K562 (cell line): ENCODE measurements at regions not wholly inside any gene's neighbourhood (a gene's known extent, or its start where the extent isn't known, plus 50 kb on each side); places are given as distances from the start of the nearest gene placed in this dataset.

Source experiments
- ATAC-seq: fragments of 200-7000 bp; cut with Tn5 transposase; 3 replicates; pipeline ENCODE4 v1.9.1; 2020; ENCODE audit warnings: moderate library complexity
- BruUV-seq: library from RNA; stranded (reverse); fragments of 400-500 nt; replicated peaks from 2 replicates; lab custom pipeline; 2021; lab: Mats Ljungman, UMichigan
- CTCF ChIA-PET: fragments of 300-600 bp; formaldehyde crosslinking; extraction: SDS; loops from one replicate; lab custom pipeline; 2021; ENCODE audit warnings: low intra/inter-chr PET ratio; lab: Yijun Ruan, JAX
- POLR2A ChIA-PET: fragments of 300-600, 350-650 bp; sonication (Branson Sonifier 250); formaldehyde crosslinking; extraction: SDS; loops from one replicate; lab custom pipeline; 2021; ENCODE audit warnings: antibody characterized with exemption, inconsistent platforms; lab: Yijun Ruan, JAX
- DNase-seq, 4 experiments: peaks; one replicate each; pipeline versions ENCODE4 v3.0.0 to v3.0.0-alpha.2; 2011 to 2018; ENCODE audit warnings: low spot score in 3 of 4, mixed read lengths in 3 of 4; ENCODE audit errors: extremely low read depth in 1 of 4
- FAIRE-seq: peaks from 2 replicates; lab custom pipeline; 2011; peaks lifted over from hg19 to GRCh38; lab: Jason Lieb, UNC
- H2AFZ ChIP-seq: 2 replicates; pipeline ENCODE4 v1.6.0; 2011; ENCODE audit warnings: low read depth, low read length, control low read depth, inconsistent platforms
- H3K27ac ChIP-seq: fragments of 200-600 bp; 3 replicates; pipeline ENCODE4 v1.8.0; 2011; ENCODE audit warnings: low read depth, mild to moderate bottlenecking, control low read depth, inconsistent platforms, low read length, moderate library complexity, mixed read lengths; ENCODE audit errors: extremely low read depth
- H3K27me3 ChIP-seq, 2 experiments: fragments of 300-600 bp in 1 of 2; 2 replicates in 1 of 2; 3 replicates in 1 of 2; pipeline versions ENCODE4 v1.6.0 to v1.8.0; 2011; ENCODE audit warnings: inconsistent platforms in 2 of 2, low read length in 2 of 2, mild to moderate bottlenecking in 1 of 2, mixed read lengths in 1 of 2, moderate library complexity in 1 of 2; ENCODE audit not compliant: control insufficient read depth in 2 of 2, insufficient read depth in 2 of 2
- H3K36me3 ChIP-seq: fragments of 300-600 bp; 3 replicates; pipeline ENCODE4 v1.8.0; 2011; ENCODE audit warnings: mild to moderate bottlenecking, low read length, inconsistent platforms; ENCODE audit not compliant: control insufficient read depth, insufficient read depth
- H3K4me1 ChIP-seq, 2 experiments: fragments of 200-600 bp in 1 of 2; replicated peaks in 1 of 2; 2 replicates in 1 of 2; 3 replicates in 1 of 2; pipeline versions ENCODE4 v1.5.1 to v1.8.0; 2011; ENCODE audit warnings: inconsistent platforms in 2 of 2, low read length in 2 of 2, mild to moderate bottlenecking in 1 of 2, mixed read lengths in 1 of 2, moderate library complexity in 1 of 2; ENCODE audit not compliant: control insufficient read depth in 2 of 2, insufficient read depth in 2 of 2
- H3K4me2 ChIP-seq: 2 replicates; pipeline ENCODE4 v1.6.1; 2011; ENCODE audit warnings: low read length, control low read depth, inconsistent platforms, mixed read lengths; ENCODE audit not compliant: insufficient read depth
- H3K4me3 ChIP-seq: fragments of 200-600 bp; sonication (generic), shearing (Covaris generic); 2 replicates; pipeline ENCODE4 v1.5.1; 2016; ENCODE audit warnings: control low read depth, inconsistent platforms
- H3K79me2 ChIP-seq: fragments of 200-600 bp; 3 replicates; pipeline ENCODE4 v1.8.0; 2011; ENCODE audit warnings: low read length, inconsistent platforms; ENCODE audit not compliant: control insufficient read depth, insufficient read depth
- H3K9ac ChIP-seq, 2 experiments: 2 replicates each; pipeline versions ENCODE4 v1.6.0 to v1.6.1; 2011; ENCODE audit warnings: low read depth in 2 of 2, low read length in 2 of 2, control low read depth in 1 of 2, inconsistent platforms in 1 of 2, mild to moderate bottlenecking in 1 of 2, mixed read lengths in 1 of 2; ENCODE audit not compliant: insufficient read depth in 1 of 2
- H3K9me1 ChIP-seq: one replicate; pipeline ENCODE4 v1.6.0; 2011; ENCODE audit warnings: inconsistent platforms, mild to moderate bottlenecking, low read length, moderate library complexity; ENCODE audit not compliant: control insufficient read depth, insufficient read depth
- H3K9me3 ChIP-seq: replicated peaks from 2 replicates; pipeline ENCODE4 v1.5.1; 2011; ENCODE audit warnings: low read depth, low read length, inconsistent platforms; ENCODE audit not compliant: control insufficient read depth, insufficient read depth
- H4K20me1 ChIP-seq: replicated peaks from 2 replicates; pipeline ENCODE4 v1.6.1; 2011; ENCODE audit warnings: low read length, inconsistent platforms, mixed read lengths; ENCODE audit not compliant: control insufficient read depth, insufficient read depth
- ASH1L ChIP-seq: fragments of 450-650 bp; IDR thresholded peaks from 2 replicates; pipeline ENCODE4 v1.6.1; 2018; ENCODE audit warnings: borderline replicate concordance, mild to moderate bottlenecking, low read depth; ENCODE audit not compliant: partially characterized antibody
- GATA2 ChIP-seq: sonication (generic); formaldehyde crosslinking; IDR thresholded peaks from 2 replicates; pipeline ENCODE4 v1.4.0; 2020; ENCODE audit warnings: mild to moderate bottlenecking, missing genetic modification reagents
- MIER1 ChIP-seq: fragments of 450-650 bp; IDR thresholded peaks from 2 replicates; pipeline ENCODE4 v1.6.1; 2016; ENCODE audit warnings: antibody characterized with exemption, mild to moderate bottlenecking, low read depth
- PURB ChIP-seq: sonication (generic); formaldehyde crosslinking; IDR thresholded peaks from 2 replicates; pipeline ENCODE4 v1.9.0; 2021; ENCODE audit warnings: low read depth, mild to moderate bottlenecking, missing genetic modification reagents
- SLC30A9 ChIP-seq: fragments of 250-450 bp; sonication (Bioruptor Pico); IDR thresholded peaks from 2 replicates; pipeline ENCODE4 v1.8.0; 2022; ENCODE audit warnings: mild to moderate bottlenecking, moderate library complexity
- SRF ChIP-seq, 2 experiments: fragments of 250-450, 450-650 bp in 1 of 2; sonication (Bioruptor Pico) in 1 of 2; sonication (generic) in 1 of 2; formaldehyde crosslinking; IDR thresholded peaks; 2 replicates each; pipeline versions ENCODE4 v1.5.0 to v1.5.1; 2020 to 2022; ENCODE audit warnings: mild to moderate bottlenecking in 1 of 2, missing genetic modification reagents in 1 of 2
- TRIM24 ChIP-seq, 2 experiments: fragments of 450-650 bp; IDR thresholded peaks; 2 replicates each; pipeline ENCODE4 v1.6.1; 2016
- ZC3H4 ChIP-seq: sonication (generic); formaldehyde crosslinking; IDR thresholded peaks from 2 replicates; pipeline ENCODE4 v1.9.0; 2021; ENCODE audit warnings: missing genetic modification reagents, borderline replicate concordance
- ZEB2 ChIP-seq: fragments of 450-650 bp; IDR thresholded peaks from 2 replicates; pipeline ENCODE4 v1.6.1; 2016
- ZNF140 ChIP-seq: fragments of 250-450 bp; sonication (Bioruptor Pico); IDR thresholded peaks from 2 replicates; pipeline ENCODE4 v1.8.0; 2021; ENCODE audit warnings: moderate library complexity, mild to moderate bottlenecking, inconsistent platforms
- ZNF143 ChIP-seq: sonication (generic); formaldehyde crosslinking; IDR thresholded peaks from 2 replicates; pipeline ENCODE4 v1.9.0; 2022; ENCODE audit warnings: mild to moderate bottlenecking, missing genetic modification reagents
- ZNF316 ChIP-seq: fragments of 450-650 bp; IDR thresholded peaks from 2 replicates; pipeline ENCODE4 v1.6.1; 2016
- WGBS: fragments of 100-300 bp; shearing (Covaris generic); methylation state at CpG from one replicate; pipeline ENCODE4 v1.1.6; 2016; ENCODE audit warnings: low coverage, mixed read lengths; ENCODE audit not compliant: insufficient coverage; ENCODE audit errors: missing lambda C conversion rate; 5-methylcytosine and 5-hydroxymethylcytosine counted together
- in situ Hi-C: fragments of 300-500 bp; cut with MboI; formaldehyde crosslinking; loops from 4 replicates; pipeline ENCODE4 v1.15.0; 2018; ENCODE audit warnings: inconsistent platforms, mixed read lengths
- intact Hi-C: fragments of 100-400 bp; cut with micrococcal nuclease; formaldehyde crosslinking; loops from 2 replicates; pipeline ENCODE4 v1.14.2; 2022
- TF ChIP-seq, protein P1 (sequence below), 2 experiments: fragments of 450-650 bp in 1 of 2; sonication (generic) in 1 of 2; formaldehyde crosslinking in 1 of 2; IDR thresholded peaks in 1 of 2; conservative IDR thresholded peaks in 1 of 2; 2 replicates each; pipeline versions ENCODE4 v1.6.1 to v1.8.1; 2016 to 2023; ENCODE audit warnings: mild to moderate bottlenecking in 2 of 2, moderate library complexity in 2 of 2, inconsistent platforms in 1 of 2, missing genetic modification reagents in 1 of 2
- TF ChIP-seq, protein P2 (sequence below): sonication (generic); formaldehyde crosslinking; IDR thresholded peaks from 2 replicates; pipeline ENCODE4 v1.8.1; 2022; ENCODE audit warnings: missing genetic modification reagents
- TF ChIP-seq, protein P3 (sequence below), 2 experiments: fragments of 450-650 bp; IDR thresholded peaks; 2 replicates each; pipeline ENCODE4 v1.6.1; 2016
- TF ChIP-seq, protein P4 (sequence below): sonication (generic); formaldehyde crosslinking; IDR thresholded peaks from 2 replicates; pipeline ENCODE4 v1.8.0; 2022; ENCODE audit warnings: mild to moderate bottlenecking, missing genetic modification reagents, borderline replicate concordance

DNA sequence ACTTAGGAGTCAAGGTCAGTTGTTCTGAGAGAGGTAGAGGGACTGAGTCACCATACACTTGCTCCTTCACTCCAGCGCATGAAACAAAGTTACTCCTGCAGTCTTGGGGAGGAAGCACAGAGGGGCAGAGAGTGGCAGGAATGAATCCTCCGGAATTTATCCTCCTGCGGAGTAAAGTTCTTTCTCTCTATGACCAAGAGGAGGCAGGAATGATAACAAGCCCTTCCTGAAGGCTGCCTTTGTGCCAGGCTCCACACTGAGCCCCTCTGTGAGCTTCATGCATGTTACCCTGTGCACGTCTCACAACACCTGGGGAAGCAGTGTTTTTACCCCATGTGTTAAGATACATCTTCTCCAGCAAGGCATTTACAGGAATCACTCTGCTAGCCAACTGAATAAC, 458.4 kb downstream of the KLF12 start:
- no peak overlapping the region for H2AFZ ChIP-seq
- no peak for TF ChIP-seq GATA2 (CRISPR knock-in tag)
- no peak for TF ChIP-seq ASH1L
- TF ChIP-seq ZC3H4 (CRISPR knock-in tag) = no peak
- TF ChIP-seq SLC30A9 (CRISPR knock-in tag) = no peak
- no peak for TF ChIP-seq PURB (CRISPR knock-in tag)
- no peak for TF ChIP-seq TRIM24 (IDR thresholded peaks at IDR 0.05)
- TF ChIP-seq SRF (CRISPR knock-in tag; IDR thresholded peaks at IDR 0.05) = no peak
- TF ChIP-seq, protein P1, sequence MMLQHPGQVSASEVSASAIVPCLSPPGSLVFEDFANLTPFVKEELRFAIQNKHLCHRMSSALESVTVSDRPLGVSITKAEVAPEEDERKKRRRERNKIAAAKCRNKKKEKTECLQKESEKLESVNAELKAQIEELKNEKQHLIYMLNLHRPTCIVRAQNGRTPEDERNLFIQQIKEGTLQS (IDR thresholded peaks at IDR 0.05) = no peak
- TF ChIP-seq, protein P1 (CRISPR knock-in tag; conservative IDR thresholded peaks at IDR 0.05) = no peak
- no peak for TF ChIP-seq MIER1
- TF ChIP-seq, protein P2, sequence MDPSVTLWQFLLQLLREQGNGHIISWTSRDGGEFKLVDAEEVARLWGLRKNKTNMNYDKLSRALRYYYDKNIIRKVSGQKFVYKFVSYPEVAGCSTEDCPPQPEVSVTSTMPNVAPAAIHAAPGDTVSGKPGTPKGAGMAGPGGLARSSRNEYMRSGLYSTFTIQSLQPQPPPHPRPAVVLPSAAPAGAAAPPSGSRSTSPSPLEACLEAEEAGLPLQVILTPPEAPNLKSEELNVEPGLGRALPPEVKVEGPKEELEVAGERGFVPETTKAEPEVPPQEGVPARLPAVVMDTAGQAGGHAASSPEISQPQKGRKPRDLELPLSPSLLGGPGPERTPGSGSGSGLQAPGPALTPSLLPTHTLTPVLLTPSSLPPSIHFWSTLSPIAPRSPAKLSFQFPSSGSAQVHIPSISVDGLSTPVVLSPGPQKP (CRISPR knock-in tag) = no peak
- no peak for TF ChIP-seq ZEB2
- TF ChIP-seq, protein P3, sequence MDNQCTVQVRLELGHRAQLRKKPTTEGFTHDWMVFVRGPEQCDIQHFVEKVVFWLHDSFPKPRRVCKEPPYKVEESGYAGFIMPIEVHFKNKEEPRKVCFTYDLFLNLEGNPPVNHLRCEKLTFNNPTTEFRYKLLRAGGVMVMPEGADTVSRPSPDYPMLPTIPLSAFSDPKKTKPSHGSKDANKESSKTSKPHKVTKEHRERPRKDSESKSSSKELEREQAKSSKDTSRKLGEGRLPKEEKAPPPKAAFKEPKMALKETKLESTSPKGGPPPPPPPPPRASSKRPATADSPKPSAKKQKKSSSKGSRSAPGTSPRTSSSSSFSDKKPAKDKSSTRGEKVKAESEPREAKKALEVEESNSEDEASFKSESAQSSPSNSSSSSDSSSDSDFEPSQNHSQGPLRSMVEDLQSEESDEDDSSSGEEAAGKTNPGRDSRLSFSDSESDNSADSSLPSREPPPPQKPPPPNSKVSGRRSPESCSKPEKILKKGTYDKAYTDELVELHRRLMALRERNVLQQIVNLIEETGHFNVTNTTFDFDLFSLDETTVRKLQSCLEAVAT (IDR thresholded peaks at IDR 0.05) = no peak
- TF ChIP-seq, protein P4, sequence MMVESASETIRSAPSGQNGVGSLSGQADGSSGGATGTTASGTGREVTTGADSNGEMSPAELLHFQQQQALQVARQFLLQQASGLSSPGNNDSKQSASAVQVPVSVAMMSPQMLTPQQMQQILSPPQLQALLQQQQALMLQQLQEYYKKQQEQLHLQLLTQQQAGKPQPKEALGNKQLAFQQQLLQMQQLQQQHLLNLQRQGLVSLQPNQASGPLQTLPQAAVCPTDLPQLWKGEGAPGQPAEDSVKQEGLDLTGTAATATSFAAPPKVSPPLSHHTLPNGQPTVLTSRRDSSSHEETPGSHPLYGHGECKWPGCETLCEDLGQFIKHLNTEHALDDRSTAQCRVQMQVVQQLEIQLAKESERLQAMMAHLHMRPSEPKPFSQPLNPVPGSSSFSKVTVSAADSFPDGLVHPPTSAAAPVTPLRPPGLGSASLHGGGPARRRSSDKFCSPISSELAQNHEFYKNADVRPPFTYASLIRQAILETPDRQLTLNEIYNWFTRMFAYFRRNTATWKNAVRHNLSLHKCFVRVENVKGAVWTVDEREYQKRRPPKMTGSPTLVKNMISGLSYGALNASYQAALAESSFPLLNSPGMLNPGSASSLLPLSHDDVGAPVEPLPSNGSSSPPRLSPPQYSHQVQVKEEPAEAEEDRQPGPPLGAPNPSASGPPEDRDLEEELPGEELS = no peak
- no peak for TF ChIP-seq ZNF316
- no peak for TF ChIP-seq ZNF143 (CRISPR knock-in tag)
- no peak for TF ChIP-seq ZNF140 (CRISPR knock-in tag)
- no peak overlapping the region for H3K9ac ChIP-seq
- H3K9me1 ChIP-seq = no peaks in the 10 kb centered on the region
- BruUV-seq = no TSS peak
- DNase-seq = no peak
- CTCF ChIA-PET = no interaction called here
- 0% methylated on average over 4 of the region's 4 CpGs for WGBS
- POLR2A ChIA-PET = interaction anchor here (1.1 kb wide), 1 partner anchor 10 kb away, joined by 3 read pairs; no protein-coding TSS in a partner anchor
- no peaks in the 10 kb centered on the region for H4K20me1 ChIP-seq
- no peaks in the 10 kb centered on the region for H3K4me1 ChIP-seq
- no peak for FAIRE-seq
- no peak overlapping the region for H3K4me3 ChIP-seq
- no peaks in the 10 kb centered on the region for H3K36me3 ChIP-seq
- no peaks in the 10 kb centered on the region for H3K9me3 ChIP-seq
- ATAC-seq = no peak
- H3K27me3 ChIP-seq = no peaks in the 10 kb centered on the region
- intact Hi-C loops = no loop called here
- in situ Hi-C loops = no loop called here
- no peaks in the 10 kb centered on the region for H3K79me2 ChIP-seq
- H3K27ac ChIP-seq = no peak overlapping the region
- H3K4me2 ChIP-seq = no peak overlapping the region
